NCI-H2081 (cell line): ENCODE measurements at regions not wholly inside any gene's neighbourhood (a gene's known extent, or its start where the extent isn't known, plus 50 kb on each side); places are given as distances from the start of the nearest gene placed in this dataset.

Experiments used
- DNase-seq, 2 experiments: peaks; one replicate each; lab custom pipeline; 2025; lab: John Stamatoyannopoulos, UW

DNA sequence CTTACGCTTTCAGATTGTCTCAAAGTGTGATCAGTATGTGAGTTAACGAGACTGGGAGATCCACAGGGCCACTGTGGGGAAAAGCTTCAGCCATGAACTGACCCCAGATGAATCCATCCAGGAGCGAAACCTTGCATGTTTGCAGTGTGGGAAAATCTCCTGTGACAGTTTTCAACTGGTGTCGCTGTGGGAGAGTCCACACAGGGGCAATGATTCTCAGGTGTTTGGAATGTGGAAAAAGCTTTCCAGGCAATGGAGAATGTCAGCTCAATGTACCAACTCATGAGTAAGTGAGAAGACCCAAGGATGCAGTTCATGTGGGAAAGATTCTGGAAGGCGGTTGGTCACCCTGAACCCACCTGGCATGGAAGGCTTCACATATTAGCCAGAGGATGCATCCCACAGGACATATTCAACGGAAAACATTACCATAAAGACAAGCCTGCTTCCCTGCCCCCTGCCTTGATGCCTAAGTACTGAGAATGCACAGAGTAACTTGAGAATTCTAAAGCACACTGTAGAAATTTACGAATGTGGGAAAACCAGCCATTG, 204.1 kb upstream of the BMPER start:
- DNase-seq: no peak

DNA sequence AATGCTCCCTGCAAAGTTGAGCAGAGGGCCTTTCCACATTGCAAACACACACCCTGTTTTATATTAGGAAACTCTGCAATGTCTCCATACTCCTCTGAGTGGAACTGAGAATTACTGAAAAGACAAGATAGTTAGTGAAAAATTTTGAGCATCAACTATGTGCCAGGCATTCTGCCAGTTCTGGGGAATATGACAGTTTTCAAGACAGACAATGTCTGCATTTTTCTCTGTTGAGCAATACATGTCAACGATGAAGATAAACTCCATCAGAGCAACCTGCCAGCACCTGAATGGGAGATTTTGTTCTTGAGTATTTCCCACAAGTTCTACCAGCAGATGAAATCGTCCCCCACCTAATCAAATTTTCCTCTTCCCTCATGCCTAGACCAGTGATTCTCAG, 203.4 kb upstream of the BMPER start:
- DNase-seq: no peak

DNA sequence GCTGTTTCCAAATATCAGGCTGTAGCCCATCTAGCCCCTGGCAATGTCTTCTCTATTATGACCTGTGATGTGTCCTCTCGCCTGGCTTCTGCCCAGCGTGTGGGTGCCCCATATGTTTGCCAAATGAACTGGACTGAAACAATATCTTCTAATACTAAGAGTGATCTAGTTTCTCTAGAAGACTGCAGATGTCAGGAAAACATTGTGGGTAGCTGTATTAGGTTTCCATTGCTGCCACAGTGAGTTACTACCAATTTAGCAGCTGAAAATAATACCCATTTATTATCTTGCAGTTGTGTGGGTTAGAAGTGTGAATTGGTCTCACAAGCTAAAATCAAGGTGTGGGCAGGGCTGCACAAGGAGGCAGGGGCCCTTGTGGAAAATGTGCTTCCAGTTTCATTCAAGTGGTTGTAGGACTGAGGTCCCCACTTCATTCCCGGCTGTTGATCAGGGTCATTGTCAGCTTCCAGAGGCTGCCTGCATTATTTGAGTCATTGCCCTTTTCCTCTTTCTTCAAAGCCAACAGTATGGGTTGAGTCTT, 202.8 kb upstream of the BMPER start:
- no peak for DNase-seq

DNA sequence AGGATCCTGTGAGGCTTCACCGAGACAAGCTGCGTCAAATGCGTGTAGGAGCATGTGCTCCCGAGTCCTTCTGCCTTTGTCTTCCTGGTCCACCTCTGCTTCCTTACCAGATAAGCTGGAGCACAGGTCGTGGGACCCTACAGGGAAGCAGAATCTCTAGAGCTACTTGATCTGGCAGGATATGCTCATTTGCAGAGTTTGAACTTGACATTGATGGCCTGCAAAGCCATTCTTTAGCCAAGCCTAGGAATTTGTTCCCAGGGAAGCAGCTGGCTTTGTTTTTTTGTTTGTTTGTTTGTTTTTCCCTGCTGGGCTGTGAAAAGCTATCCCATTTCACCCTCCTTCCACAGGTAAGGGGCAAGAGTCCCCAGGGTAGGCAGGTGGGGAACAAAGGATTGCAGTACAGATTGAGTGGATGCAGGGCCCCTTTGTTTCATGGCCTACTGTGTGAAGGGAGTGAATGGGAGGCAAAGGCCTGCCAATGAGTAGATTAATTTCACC, 200.0 kb upstream of the BMPER start:
- DNase-seq: peak; percentile 9 to 21

DNA sequence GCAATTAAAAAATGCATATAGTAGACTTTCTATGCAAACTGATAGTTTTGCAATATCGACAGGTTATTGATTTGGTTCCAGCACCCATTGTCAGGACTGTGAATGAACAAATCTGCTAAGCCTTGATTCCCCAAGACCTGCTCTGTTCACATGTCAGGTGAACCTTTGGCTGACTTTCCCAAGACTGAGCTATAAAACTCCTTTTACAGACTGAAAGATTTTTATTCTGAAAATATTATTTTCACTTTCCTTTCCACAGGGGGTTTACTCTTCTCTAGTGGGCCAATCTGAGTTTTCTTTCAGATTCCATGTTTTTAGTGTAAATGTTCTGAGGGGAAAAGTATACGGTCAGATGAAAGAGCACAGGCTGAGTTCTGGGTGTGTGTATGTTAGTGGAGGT, 199.2 kb upstream of the BMPER start:
- no peak for DNase-seq

DNA sequence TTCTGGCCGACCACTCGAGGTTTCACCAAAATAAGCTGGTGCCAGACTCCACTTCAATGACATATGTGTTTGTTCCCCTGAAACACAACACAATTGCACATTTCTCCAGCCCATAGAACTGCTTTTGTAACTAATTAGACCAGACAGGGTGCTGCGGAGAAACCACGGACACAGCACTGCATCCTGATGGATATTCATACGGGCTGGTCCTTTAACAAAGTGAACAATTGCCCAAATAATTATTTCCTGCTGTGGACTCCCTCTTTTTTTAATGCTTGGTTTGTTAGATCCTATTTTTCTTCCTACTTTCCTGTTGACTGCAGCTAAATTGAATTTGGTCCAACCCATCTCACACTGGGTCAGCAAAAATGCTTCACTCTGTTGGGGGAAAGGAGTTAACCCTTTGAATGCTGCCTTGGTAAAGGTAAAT, 198.6 kb upstream of the BMPER start:
- DNase-seq: peak in 1 of 2 experiments; percentile 28

DNA sequence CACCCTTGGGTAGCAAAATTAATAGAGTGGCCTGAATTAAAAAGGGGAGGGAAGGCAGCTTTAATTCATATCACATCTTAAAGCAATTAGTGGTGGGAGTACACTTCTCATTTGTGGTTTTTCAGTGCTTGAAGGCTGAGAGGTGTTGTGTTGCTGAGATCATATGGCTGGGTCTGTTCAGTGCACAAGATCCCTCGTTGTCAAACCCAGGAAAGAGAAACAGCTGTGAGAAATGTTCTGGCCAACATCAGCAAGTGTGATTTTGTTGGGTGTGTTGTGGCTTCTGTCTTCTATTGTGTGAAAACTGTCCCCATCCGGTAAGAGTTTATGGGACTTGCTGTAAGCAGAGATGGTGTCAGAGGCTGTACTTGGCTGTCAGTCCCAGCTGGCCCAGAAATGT, 197.9 kb upstream of the BMPER start:
- no peak for DNase-seq

DNA sequence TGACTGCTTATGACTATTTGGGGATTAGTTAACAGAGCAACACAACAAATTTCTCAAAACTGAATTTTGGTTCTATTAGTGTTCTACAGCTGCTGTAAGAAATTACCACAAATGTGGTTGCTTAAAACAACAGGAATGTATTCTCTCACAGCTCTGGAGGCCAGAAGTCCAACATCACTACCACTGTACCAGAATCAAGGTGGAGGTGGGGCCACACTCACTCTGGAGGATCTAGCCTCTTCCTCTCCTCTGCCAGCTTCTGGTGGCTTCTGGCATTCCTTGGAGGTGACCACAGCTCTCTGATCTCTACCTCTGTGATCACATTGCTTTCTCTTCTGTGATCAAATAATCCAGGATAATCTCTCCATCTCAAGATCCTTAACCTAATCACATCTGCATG, 194.7 kb upstream of the BMPER start:
- DNase-seq: no peak

DNA sequence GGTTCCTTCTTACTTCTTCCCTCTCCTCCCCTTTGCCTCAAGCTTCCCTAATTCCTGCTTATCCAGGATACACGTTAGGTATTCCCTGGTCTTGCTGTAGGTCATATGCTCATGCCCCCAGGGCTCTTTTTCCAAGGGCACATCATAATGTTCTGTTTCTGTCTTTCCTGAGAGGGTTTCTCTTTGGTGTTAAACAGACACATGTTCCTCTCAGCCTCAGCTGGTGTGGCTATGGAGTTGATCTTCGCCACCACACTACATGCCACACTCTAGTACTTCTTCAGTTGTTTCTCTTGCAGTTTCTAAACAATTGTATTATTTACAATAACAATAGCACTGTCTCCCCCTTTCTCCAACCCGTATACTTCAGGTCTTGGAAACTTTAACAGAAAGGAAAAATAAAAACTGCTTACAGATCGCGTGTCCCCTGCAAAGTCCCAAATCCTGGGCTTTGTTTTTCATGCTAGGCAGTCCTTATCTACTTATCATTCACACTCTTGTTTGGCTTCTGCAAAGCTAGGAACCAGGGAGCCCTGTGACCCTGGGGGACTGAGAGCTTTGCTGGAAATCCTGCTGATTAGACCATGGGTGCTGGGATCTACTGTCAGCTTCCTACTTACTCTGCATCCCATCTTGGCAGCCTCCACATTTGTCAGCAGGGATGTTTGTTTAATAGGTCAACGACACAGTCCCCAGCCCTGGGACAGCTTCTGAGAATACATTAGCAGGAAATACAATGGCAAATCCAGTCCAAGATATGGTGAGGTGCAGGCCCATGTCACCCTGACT, 193.9 kb upstream of the BMPER start:
- no peak for DNase-seq

DNA sequence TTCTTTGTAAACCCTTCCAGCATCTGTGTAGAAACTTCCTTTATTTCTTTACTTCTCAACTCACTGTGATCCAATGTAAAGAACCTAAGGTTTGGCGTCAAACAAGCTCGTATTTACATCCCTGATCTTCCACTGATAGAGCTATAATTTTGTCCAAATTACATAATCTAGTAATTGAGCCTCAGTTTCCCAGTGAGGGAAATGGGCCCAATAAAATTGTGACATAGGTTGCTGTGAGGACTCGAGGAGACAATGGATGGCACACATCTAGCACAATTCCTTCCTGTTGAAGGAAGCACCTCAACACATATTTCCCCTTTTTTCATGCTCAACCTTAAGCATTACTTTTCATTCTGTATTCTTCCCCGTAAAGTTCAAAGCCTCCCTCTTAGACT, 193.3 kb upstream of the BMPER start:
- no peak for DNase-seq

DNA sequence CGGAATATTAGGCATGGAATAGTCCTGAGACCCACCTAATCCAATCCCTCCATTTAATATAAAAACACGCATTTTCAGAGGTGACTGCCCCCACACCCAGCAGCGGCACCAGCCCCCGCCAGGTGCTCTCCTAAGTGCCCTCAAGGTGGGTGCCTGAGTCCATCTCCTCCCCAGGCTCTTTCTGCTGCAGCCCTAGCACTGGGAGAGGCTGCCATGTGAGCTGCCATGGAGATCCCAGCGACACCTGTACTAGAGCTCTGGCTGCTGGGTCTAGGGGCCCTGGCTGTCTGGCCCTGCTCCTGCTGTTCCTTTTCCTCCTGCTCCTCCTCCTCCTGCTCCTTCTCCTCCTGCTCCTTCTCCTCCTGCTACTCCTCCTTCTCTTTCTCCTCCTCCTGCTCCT, 191.1 kb upstream of the BMPER start:
- no peak for DNase-seq

DNA sequence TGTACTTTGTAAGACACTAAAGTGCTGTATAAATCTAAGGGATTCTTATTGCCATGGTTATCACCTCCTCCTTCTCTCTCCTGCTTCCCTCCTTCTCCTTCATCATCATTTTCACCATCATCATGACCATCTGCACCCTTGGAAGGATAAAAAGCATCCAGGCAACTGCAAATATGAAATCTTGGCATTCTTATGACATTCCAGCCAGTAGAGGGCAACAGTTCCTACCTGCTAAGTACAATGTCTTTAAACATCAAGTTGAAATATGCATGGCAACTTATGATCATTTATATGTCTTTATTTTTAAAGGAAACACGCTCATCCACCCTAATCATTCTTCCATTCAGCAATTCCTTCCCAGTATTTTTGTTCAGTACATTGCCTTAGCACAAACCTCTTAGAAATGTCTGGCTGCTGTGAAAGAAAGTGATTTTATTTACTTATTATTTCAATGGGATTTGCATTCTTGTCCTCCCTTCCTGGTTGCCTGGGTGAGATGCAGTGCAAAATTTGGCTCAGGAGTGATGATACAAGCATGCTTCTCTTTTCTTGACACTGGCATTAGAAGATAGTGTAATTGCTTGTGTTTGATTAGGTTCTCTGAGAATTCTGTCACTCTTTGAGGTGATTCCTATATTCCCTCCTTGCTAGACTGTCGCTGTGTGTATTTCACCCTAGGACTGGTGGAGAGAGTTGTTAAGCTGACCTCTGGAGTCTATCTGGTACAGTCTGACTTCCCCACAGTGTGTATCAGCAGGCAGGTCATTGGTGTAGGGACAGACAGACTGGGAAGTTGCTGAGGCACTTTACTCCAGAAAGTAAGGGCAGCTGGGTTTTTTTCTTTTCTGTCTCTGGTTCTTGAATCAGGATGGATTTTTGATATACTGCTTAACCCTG, 188.5 kb upstream of the BMPER start:
- DNase-seq: peak; percentile 8 to 26

DNA sequence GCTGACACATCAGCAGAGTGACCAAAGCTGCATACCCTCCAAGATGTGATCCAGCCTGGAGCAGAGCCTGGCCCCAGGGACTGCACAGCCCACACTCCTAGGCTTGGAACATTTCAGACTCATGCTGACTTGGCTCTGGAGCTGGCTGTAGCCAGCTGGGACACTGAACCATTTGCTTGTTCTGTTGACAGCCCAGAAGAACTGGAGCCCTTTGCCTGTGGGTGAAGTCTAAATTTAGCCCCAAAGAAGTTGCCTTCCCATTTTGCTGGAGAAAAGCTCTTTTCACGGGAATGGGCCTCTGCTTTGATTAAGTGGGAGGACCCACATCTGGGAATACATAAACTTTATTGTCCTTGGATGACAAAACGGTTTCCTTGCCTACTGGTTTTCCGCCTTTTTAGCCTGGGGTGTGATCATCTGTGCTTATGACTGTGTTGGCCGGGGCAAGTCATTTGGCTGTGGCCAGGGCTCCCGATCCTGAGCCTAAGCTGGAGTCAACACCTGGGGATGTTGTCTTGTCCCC, 186.2 kb upstream of the BMPER start:
- DNase-seq: no peak

DNA sequence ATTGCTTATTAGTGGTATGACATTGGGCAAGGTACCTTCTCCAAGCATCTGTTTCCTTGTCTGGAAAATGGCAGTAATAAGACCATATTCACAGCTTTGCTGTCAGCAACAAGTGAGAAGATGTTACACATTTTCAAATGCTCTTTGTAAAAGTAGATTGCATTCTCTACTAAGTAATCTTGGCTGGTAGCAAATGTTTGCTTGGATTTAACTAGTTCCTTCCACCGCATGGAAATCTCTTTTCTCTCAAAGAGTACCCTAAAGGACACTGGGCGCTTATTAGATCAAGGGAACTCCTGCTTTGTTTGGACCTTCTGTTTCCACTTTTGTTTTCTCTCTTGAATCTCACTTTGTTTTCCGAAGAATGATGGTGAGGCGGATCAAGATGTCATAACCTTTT, 185.2 kb upstream of the BMPER start:
- no peak for DNase-seq

DNA sequence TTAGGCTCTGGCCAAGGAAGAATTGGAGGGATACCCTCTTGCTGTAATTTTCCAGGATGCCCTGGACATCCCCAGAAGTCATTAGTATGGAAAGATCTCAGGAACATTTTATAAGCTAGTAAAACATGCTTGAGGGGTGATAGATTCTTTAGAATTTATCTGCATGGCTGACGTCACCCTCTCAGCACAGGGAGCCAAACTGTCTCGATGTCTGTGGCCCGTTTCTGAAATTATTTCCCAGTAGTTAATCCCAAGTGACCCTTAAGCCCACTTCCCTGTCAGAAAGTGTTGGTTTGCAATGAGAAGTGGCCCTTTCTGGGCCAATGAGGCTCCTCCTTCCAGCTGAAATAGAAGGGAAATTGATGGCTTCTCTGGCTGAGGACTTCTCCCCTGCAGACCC, 184.5 kb upstream of the BMPER start:
- DNase-seq: no peak

DNA sequence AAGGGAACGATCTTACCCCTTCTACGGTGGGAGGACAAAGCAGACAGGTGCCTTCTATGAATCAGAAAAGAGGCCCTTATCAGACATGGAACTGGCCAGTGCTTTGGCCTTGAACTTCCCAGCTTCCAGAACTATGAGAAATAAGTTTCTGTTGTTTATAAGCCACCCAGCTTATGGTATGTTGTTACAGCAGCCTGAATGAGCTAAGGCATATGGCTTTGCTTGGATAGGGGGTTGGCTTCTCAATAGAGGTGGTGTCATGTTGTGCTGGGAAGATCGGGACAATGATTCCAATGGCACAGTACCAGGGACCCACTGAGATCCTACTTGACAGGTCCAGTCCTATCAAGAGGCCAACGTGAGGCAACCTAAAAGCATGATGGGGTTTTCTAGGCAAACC, 183.4 kb upstream of the BMPER start:
- no peak for DNase-seq

DNA sequence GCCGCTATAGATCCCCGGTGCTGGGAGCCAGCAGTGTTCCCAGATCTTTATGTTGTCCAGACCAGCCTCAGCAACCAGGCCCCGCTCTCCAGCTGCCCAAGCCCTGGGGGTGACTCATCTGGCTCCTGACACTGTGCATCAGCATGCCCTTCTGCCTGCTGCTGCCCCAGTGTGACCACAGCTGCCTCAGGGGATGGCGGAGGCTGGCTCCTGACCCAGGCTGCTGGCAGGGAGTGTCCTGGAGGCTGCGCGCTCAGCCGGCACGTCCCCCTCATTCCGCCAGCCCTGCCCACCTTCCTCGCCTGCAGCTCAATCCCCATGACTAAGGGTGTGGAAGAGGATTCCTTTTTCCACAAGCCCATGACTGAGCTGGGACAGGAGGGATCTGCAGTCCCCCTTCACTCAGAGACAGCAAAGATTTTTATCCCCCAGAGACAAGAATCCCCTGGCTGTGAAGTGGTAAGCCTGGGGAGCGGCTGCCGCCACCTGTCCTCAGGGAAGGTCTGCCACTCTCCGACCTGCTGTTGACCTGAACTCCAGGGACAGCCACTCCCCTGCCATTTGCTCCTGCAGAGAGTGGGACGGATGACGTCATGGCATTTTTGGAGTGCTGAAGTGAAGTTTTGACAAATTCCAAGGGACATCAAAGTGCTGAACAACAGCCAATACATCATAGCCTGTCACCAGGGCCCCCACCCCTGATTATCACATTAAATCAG, 182.8 kb upstream of the BMPER start:
- DNase-seq: no peak

DNA sequence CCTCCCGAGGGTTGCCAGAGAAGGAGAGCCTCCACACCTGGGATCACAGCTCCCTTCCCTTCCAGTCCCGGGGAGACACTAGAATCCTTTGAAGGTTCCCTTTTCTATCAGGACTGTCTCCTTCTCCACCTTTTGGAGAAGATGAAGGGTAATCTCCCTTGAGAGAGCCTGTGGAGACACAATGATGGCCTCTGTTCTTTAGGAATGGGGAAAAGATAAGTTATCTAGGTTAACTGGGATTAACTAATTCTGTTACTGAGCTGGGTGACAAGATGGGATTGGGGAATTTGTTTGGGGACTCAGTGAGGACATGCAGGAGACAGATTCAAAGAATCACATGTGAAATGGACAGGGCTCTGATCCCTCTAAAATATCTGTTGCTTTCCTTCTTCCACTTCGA, 181.1 kb upstream of the BMPER start:
- DNase-seq: no peak

DNA sequence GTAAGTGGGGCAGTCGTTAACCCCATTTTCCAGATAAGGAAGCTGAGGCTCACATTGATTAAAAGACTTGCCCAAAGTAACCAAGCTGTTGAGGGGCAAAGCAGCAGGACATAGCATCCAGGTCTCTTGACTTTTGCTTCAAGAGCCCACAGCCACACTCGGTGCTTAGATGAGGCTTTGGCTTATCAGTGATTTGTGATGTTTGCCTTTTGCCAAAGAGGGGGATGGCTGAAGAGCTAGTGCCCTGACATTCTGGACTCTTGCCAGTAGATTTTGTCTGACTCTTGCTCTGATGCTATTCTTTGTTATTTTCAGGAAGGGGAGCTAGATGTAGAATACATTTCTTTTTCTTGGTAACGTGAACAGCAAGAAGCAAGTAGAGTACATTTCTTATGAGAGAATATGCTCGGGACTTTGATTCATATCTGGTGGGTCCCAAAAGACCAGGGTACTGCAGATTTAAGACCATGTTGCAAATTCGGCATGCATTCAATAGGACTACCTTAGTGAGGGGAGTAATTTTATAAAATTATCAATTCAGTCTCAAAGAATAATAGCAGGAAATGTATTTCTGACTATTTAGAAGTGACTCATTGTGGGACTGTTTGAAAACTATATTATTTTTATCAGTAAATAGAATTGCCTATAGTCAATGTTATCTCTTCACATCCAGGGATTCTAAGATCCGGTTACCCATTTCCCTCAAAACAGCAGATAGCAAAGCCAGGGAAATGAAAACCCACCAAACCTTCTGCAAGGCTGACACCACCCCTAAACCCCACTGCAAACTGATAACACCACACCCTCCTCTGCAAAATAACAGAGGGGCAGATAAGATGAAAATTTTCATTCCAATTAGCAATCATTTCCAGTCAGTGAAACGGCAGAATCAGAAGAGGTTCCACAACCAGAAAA, 180.0 kb upstream of the BMPER start:
- no peak for DNase-seq

DNA sequence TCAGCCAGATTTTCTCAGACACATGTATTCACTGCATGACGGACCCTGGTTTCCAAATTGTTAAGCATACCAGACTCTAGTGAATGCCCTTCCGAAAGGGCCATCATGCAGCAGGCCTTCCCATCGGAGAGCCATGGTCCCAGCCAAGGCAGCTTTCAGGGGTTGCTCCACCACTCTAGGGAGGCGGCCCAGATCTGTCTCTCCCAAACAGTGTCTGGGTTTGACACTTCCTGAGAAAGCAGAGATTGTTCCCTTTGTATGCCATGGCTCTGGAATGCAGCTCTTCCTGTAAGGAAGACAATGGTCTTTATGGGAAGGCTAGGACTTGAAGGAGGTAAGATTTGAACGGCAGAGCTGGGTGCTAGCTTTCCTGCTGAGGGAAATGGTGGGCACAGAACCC, 178.8 kb upstream of the BMPER start:
- no peak for DNase-seq

DNA sequence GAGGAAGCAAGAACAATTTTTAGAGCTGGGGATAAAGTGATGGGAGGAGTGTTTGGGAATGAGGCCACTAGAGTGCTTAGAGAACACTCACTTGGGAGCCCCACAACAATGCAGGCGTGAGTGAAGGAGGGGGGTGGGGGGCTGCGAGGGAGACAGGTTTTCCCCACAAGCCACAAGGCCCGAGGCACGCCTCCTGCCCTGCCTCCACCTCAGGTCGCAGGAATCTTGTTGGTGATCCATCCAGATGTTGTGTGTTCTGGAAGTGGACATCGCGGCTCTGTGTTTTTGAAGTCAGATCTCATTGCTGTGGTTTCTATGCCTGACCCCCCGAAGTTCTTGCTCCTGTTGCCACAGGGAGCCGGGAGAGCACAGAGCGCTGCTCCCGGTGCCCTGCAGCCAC, 178.0 kb upstream of the BMPER start:
- no peak for DNase-seq
